GM12878 (cell line): ENCODE measurements at regions not wholly inside any gene's neighbourhood (a gene's known extent, or its start where the extent isn't known, plus 50 kb on each side); places are given as distances from the start of the nearest gene placed in this dataset.

Experiments used
- ATAC-seq: fragments of 200-7000 bp; cut with Tn5 transposase; 3 replicates; pipeline ENCODE4 v1.9.1; 2020; ENCODE audit warnings: mild to moderate bottlenecking, moderate library complexity
- BruUV-seq: library from RNA; stranded (reverse); fragments of 400-500 nt; replicated peaks from 2 replicates; lab custom pipeline; 2021; lab: Mats Ljungman, UMichigan
- CTCF ChIA-PET: fragments of 300-600 bp; sonication (Branson Sonifier 250); formaldehyde crosslinking; extraction: SDS; loops from one replicate; lab custom pipeline; 2021; ENCODE audit warnings: inconsistent platforms; lab: Yijun Ruan, JAX
- POLR2A ChIA-PET: fragments of 350-600 bp; formaldehyde crosslinking; extraction: SDS; loops from one replicate; lab custom pipeline; 2021; ENCODE audit warnings: inconsistent platforms; lab: Charles Lee
- RAD21 ChIA-PET: fragments of 300-600 bp; sonication (Branson Sonifier 250); formaldehyde crosslinking; loops from one replicate; lab custom pipeline; 2023; ENCODE audit warnings: antibody characterized with exemption; ENCODE audit not compliant: unreplicated experiment; lab: Charles Lee
- SMC1A ChIA-PET: fragments of 300-600 bp; sonication (Branson Sonifier 250); formaldehyde crosslinking; loops from one replicate; lab custom pipeline; 2023; ENCODE audit not compliant: unreplicated experiment, uncharacterized antibody; lab: Charles Lee
- DNase-seq: peaks from one replicate; pipeline ENCODE4 v3.0.0-alpha.2; 2011; ENCODE audit warnings: low read depth, low spot score
- FAIRE-seq: peaks from 3 replicates; lab custom pipeline; 2011; peaks lifted over from hg19 to GRCh38; lab: Jason Lieb, UNC
- H2AFZ ChIP-seq: 2 replicates; pipeline ENCODE4 v1.6.0; 2011; ENCODE audit warnings: low read depth, low read length, control low read depth; ENCODE audit not compliant: control insufficient read depth
- H3K27ac ChIP-seq: 2 replicates; pipeline ENCODE4 v1.5.1; 2011; ENCODE audit warnings: control low read depth; ENCODE audit not compliant: control insufficient read depth, insufficient read depth
- H3K27me3 ChIP-seq, 2 experiments: replicated peaks in 1 of 2; 2 replicates each; pipeline versions ENCODE4 v1.6.0 to v1.6.1; 2011; ENCODE audit warnings: low read length in 1 of 2; ENCODE audit not compliant: control insufficient read depth in 2 of 2, insufficient read depth in 2 of 2
- H3K36me3 ChIP-seq, 2 experiments: 2 replicates each; pipeline ENCODE4 v1.5.1; 2011; ENCODE audit warnings: low read length in 1 of 2; ENCODE audit not compliant: control insufficient read depth in 2 of 2, insufficient read depth in 2 of 2
- H3K4me1 ChIP-seq: 2 replicates; pipeline ENCODE4 v1.6.1; 2011; ENCODE audit warnings: mild to moderate bottlenecking, low read length, moderate library complexity, mixed read lengths; ENCODE audit not compliant: control insufficient read depth, insufficient read depth
- H3K4me2 ChIP-seq: 2 replicates; pipeline ENCODE4 v1.6.0; 2011; ENCODE audit warnings: control low read depth; ENCODE audit not compliant: control insufficient read depth, insufficient read depth
- H3K4me3 ChIP-seq: fragments of 200-600 bp; sonication (generic); 2 replicates; pipeline ENCODE4 v1.5.1; 2016
- H3K79me2 ChIP-seq: 2 replicates; pipeline ENCODE4 v1.6.0; 2011; ENCODE audit warnings: low read length; ENCODE audit not compliant: control insufficient read depth, insufficient read depth
- H3K9ac ChIP-seq: 2 replicates; pipeline ENCODE4 v1.8.0; 2011; ENCODE audit warnings: low read length, control low read depth, mixed read lengths; ENCODE audit not compliant: control insufficient read depth, insufficient read depth
- H3K9me3 ChIP-seq: replicated peaks from 3 replicates; pipeline ENCODE4 v1.5.1; 2011; ENCODE audit warnings: mild to moderate bottlenecking, low read length; ENCODE audit not compliant: control insufficient read depth, insufficient read depth
- H4K20me1 ChIP-seq: 2 replicates; pipeline ENCODE4 v1.6.0; 2011; ENCODE audit not compliant: control insufficient read depth, insufficient read depth
- ASH2L ChIP-seq: fragments of 300-600, 200-600 bp; sonication (generic); IDR thresholded peaks from 2 replicates; pipeline ENCODE4 v1.6.1; 2017; ENCODE audit warnings: low read depth, mild to moderate bottlenecking, borderline replicate concordance
- EP300 ChIP-seq, 2 experiments: fragments of 150-350 bp in 1 of 2; IDR thresholded peaks; 2 replicates each; pipeline ENCODE4 v1.6.1; 2011 to 2012; ENCODE audit warnings: low read depth in 2 of 2, low read length in 2 of 2, borderline replicate concordance in 1 of 2, improper control_type of control experiment in 1 of 2, inconsistent platforms in 1 of 2; ENCODE audit not compliant: control insufficient read depth in 1 of 2
- GABPA ChIP-seq: IDR thresholded peaks from 2 replicates; pipeline ENCODE4 v1.6.1; 2014; ENCODE audit warnings: antibody characterized with exemption, low read depth, mild to moderate bottlenecking, inconsistent platforms
- MEF2B ChIP-seq: fragments of 450-650 bp; IDR thresholded peaks from 2 replicates; pipeline ENCODE4 v1.6.1; 2018; ENCODE audit warnings: mild to moderate bottlenecking, moderate library complexity; ENCODE audit not compliant: partially characterized antibody, poor library complexity, severe bottlenecking
- NR2C2 ChIP-seq: IDR thresholded peaks from 2 replicates; pipeline ENCODE4 v1.6.1; 2011; ENCODE audit warnings: borderline replicate concordance, low read depth; ENCODE audit not compliant: control insufficient read depth, insufficient read length
- POLR2AphosphoS5 ChIP-seq: IDR thresholded peaks from 2 replicates; pipeline ENCODE4 v1.6.1; 2011; ENCODE audit warnings: mild to moderate bottlenecking, low read length, inconsistent platforms
- SMAD1 ChIP-seq: fragments of 450-650 bp; IDR thresholded peaks from 2 replicates; pipeline ENCODE4 v1.6.1; 2018; ENCODE audit warnings: mild to moderate bottlenecking, low read depth; ENCODE audit not compliant: partially characterized antibody
- SMC3 ChIP-seq: IDR thresholded peaks from 2 replicates; pipeline ENCODE4 v1.6.1; 2011; ENCODE audit warnings: low read length, improper control_type of control experiment, borderline replicate concordance
- YY1 ChIP-seq: IDR thresholded peaks from 2 replicates; pipeline ENCODE4 v1.6.1; 2011; ENCODE audit warnings: low read depth, mild to moderate bottlenecking, low read length
- whole genome bisulfite sequencing: methylation state at CpG from one replicate; pipeline ENCODE4 v1.1.6; 2016; ENCODE audit warnings: low lambda C conversion rate; ENCODE audit not compliant: insufficient replicate concordance, insufficient coverage; ENCODE audit errors: missing lambda C conversion rate; 5-methylcytosine and 5-hydroxymethylcytosine counted together
- in situ Hi-C: fragments of 300-500 bp; cut with MboI; formaldehyde crosslinking; loops from 9 replicates; pipeline ENCODE4 v1.14.3; 2018; ENCODE audit warnings: mixed read lengths
- intact Hi-C: fragments of 100-400 bp; cut with micrococcal nuclease; formaldehyde crosslinking; loops from one replicate; pipeline ENCODE4 v1.14.2; 2022; ENCODE audit not compliant: unreplicated experiment

DNA sequence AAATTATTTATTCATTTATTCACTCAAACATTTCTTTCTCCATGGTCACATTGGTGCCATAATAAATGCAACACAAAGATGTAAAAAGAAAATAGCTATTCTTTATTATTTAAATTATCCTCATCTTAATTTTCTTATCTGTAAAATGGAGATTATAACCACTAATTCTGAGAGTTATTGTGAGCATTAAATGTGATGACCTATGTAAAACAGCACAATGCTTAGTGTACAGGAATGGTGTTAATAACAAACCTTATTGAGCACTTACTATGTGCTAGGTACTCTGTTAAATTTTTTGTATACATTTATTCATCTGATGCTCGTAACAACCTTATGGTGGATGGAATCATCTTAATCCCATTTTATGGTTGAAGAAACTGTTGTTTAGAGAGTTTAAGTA, 84.6 kb downstream of the NTMT2 start:
- intact Hi-C loops (no loop called here), in situ Hi-C loops (no loop called here)
- ATAC-seq (no peak), FAIRE-seq (no peak), DNase-seq (no peak)
- no TSS peak for BruUV-seq
- ChIA-PET POLR2A (no interaction called here), RAD21 (no interaction called here), SMC1A (interaction anchor here (1.0 to 3.3 kb wide), 5 partner anchors 9 to 159 kb away, joined by 3 to 10 read pairs (median 5); no protein-coding TSS in a partner anchor), CTCF (interaction anchor here (1.0 to 1.6 kb wide), 2 partner anchors 8 to 265 kb away, joined by 3 read pairs; no protein-coding TSS in a partner anchor)
- no peak for TF ChIP-seq YY1
- TF ChIP-seq ASH2L = no peak
- no peak for TF ChIP-seq SMAD1
- no peak for TF ChIP-seq GABPA
- TF ChIP-seq POLR2AphosphoS5 = no peak
- no peak for TF ChIP-seq SMC3
- no peak for TF ChIP-seq MEF2B
- no peak for TF ChIP-seq NR2C2
- no peak for TF ChIP-seq EP300 (IDR thresholded peaks at IDR 0.05; ENCODE audit: borderline replicate concordance in 1 of 2, control insufficient read depth in 1 of 2, low read depth in 2 of 2, low read length in 2 of 2)
- Histone ChIP-seq H3K4me2 (no peak overlapping the region), H3K4me1 (no peaks in the 10 kb centered on the region), H2AFZ (no peak overlapping the region), H3K36me3 (no peaks in the 10 kb centered on the region), H3K9me3 (no peaks in the 10 kb centered on the region), H3K27me3 (no peaks in the 10 kb centered on the region), H3K9ac (no peak overlapping the region), H4K20me1 (no peaks in the 10 kb centered on the region), H3K27ac (no peak overlapping the region), H3K79me2 (no peaks in the 10 kb centered on the region), H3K4me3 (no peak overlapping the region)
- 0% methylated on average over 1 of the region's 1 CpG for WGBS
